HL-60 (cell line): ENCODE measurements at regions not wholly inside any gene's neighbourhood (a gene's known extent, or its start where the extent isn't known, plus 50 kb on each side); places are given as distances from the start of the nearest gene placed in this dataset.

ENCODE experiments used
- DNase-seq, 2 experiments: peaks; one replicate each; pipeline ENCODE4 v3.0.0-alpha.2; 2010 to 2020; ENCODE audit warnings: low read depth in 1 of 2, low spot score in 1 of 2
- H3K27ac ChIP-seq: fragments of 250-450 bp; sonication (Bioruptor Pico); replicated peaks from 2 replicates; pipeline ENCODE4 v1.5.1; 2020; ENCODE audit warnings: mild to moderate bottlenecking, moderate library complexity
- H3K27me3 ChIP-seq: fragments of 250-450 bp; sonication (Bioruptor Pico); 2 replicates; pipeline ENCODE4 v1.5.1; 2021; ENCODE audit warnings: mild to moderate bottlenecking, moderate library complexity; ENCODE audit not compliant: insufficient read depth, poor library complexity, severe bottlenecking
- H3K4me3 ChIP-seq: replicated peaks from 2 replicates; pipeline ENCODE4 v1.5.1; 2011; ENCODE audit warnings: mild to moderate bottlenecking, control low read depth, low read length; ENCODE audit not compliant: insufficient read depth
- CTCF ChIP-seq: IDR thresholded peaks from one replicate; pipeline ENCODE4 v1.5.1; 2011; ENCODE audit warnings: low read length, control low read depth, inconsistent platforms; ENCODE audit not compliant: insufficient read depth
- GABPA ChIP-seq: IDR thresholded peaks from 2 replicates; pipeline ENCODE4 v1.6.1; 2012; ENCODE audit warnings: low read depth
- POLR2AphosphoS5 ChIP-seq: IDR thresholded peaks from 2 replicates; pipeline ENCODE4 v1.6.1; 2012; ENCODE audit warnings: low read depth
- REST ChIP-seq: IDR thresholded peaks from 2 replicates; pipeline ENCODE4 v1.6.1; 2012; ENCODE audit warnings: low read depth; ENCODE audit not compliant: insufficient replicate concordance
- SPI1 ChIP-seq: IDR thresholded peaks from 2 replicates; pipeline ENCODE4 v1.6.1; 2012; ENCODE audit warnings: low read depth, mild to moderate bottlenecking, borderline replicate concordance

GRCh38 chr7:46230298-46230989 is 309.4 kb upstream of the IGFBP3 start:
- Histone ChIP-seq H3K27ac (no peak overlapping the region), H3K27me3 (no peaks in the 10 kb centered on the region), H3K4me3 (no peak overlapping the region)
- no peak for DNase-seq
- no peak for TF ChIP-seq SPI1
- TF ChIP-seq REST: no peak
- TF ChIP-seq CTCF: no peak
- no peak for TF ChIP-seq POLR2AphosphoS5
- no peak for TF ChIP-seq GABPA

DNA sequence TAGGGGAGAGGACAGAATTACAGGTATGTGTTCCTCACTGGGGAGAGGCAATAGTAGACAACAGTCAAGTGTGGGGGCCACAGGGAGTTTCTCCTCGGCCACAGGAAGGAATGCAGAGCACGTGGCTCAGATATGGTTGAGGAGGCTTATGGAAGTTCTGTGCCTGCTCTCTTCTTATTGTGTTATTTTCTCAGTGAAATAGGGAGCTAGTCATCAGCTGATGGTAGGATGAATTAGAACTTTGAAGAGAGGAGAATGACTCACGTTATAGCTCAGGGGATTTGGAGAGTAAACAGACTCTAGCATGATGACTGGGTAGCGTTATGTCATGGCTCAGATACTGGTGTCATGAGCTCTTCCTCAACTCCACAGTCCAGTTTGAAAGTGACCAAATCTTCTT is 308.3 kb upstream of the IGFBP3 start:
- TF ChIP-seq CTCF (no peak), POLR2AphosphoS5 (no peak), REST (no peak), SPI1 (no peak)
- no peak overlapping the region for H3K4me3 ChIP-seq
- DNase-seq: no peak
- no peaks in the 10 kb centered on the region for H3K27me3 ChIP-seq
- H3K27ac ChIP-seq: no peak overlapping the region

DNA sequence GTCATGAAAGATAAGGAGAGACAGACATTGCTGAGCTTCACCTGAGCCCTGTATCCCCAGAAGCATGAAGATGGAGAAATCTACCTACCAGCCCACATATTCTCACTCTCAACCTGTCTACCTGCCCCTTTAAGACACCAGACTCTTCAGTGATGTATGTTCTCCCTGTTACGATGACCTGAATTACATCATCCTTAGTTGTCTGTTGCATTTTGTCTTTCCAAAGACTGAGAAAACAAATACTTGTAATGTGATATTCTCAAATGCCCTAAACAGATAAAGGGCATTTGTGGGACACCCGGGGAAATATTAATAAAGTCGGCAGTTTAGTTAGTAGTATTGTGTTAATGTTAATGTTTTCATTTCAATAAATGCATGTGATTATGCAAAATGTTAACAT is 305.8 kb upstream of the IGFBP3 start:
- TF ChIP-seq CTCF: no peak
- TF ChIP-seq POLR2AphosphoS5: no peak
- TF ChIP-seq REST: no peak
- TF ChIP-seq SPI1: no peak
- no peak for TF ChIP-seq GABPA
- no peak overlapping the region for H3K27ac ChIP-seq
- no peak overlapping the region for H3K4me3 ChIP-seq

More for the DNA sequence above, 305.8 kb upstream of the IGFBP3 start:
- DNase-seq: no peak
- H3K27me3 ChIP-seq: no peaks in the 10 kb centered on the region
